K562 (cell line): ENCODE measurements at regions not wholly inside any gene's neighbourhood (a gene's known extent, or its start where the extent isn't known, plus 50 kb on each side); places are given as distances from the start of the nearest gene placed in this dataset.

Source experiments
- ATAC-seq: fragments of 200-7000 bp; cut with Tn5 transposase; 3 replicates; pipeline ENCODE4 v1.9.1; 2020; ENCODE audit warnings: moderate library complexity
- BruUV-seq: library from RNA; stranded (reverse); fragments of 400-500 nt; replicated peaks from 2 replicates; lab custom pipeline; 2021; lab: Mats Ljungman, UMichigan
- CTCF ChIA-PET: fragments of 300-600 bp; formaldehyde crosslinking; extraction: SDS; loops from one replicate; lab custom pipeline; 2021; ENCODE audit warnings: low intra/inter-chr PET ratio; lab: Yijun Ruan, JAX
- POLR2A ChIA-PET: fragments of 300-600, 350-650 bp; sonication (Branson Sonifier 250); formaldehyde crosslinking; extraction: SDS; loops from one replicate; lab custom pipeline; 2021; ENCODE audit warnings: antibody characterized with exemption, inconsistent platforms; lab: Yijun Ruan, JAX
- DNase-seq, 4 experiments: peaks; one replicate each; pipeline versions ENCODE4 v3.0.0 to v3.0.0-alpha.2; 2011 to 2018; ENCODE audit warnings: low spot score in 3 of 4, mixed read lengths in 3 of 4; ENCODE audit errors: extremely low read depth in 1 of 4
- FAIRE-seq: peaks from 2 replicates; lab custom pipeline; 2011; peaks lifted over from hg19 to GRCh38; lab: Jason Lieb, UNC
- H2AFZ ChIP-seq: 2 replicates; pipeline ENCODE4 v1.6.0; 2011; ENCODE audit warnings: low read depth, low read length, control low read depth, inconsistent platforms
- H3K27ac ChIP-seq: fragments of 200-600 bp; 3 replicates; pipeline ENCODE4 v1.8.0; 2011; ENCODE audit warnings: low read depth, mild to moderate bottlenecking, control low read depth, inconsistent platforms, low read length, moderate library complexity, mixed read lengths; ENCODE audit errors: extremely low read depth
- H3K27me3 ChIP-seq, 2 experiments: fragments of 300-600 bp in 1 of 2; 2 replicates in 1 of 2; 3 replicates in 1 of 2; pipeline versions ENCODE4 v1.6.0 to v1.8.0; 2011; ENCODE audit warnings: inconsistent platforms in 2 of 2, low read length in 2 of 2, mild to moderate bottlenecking in 1 of 2, mixed read lengths in 1 of 2, moderate library complexity in 1 of 2; ENCODE audit not compliant: control insufficient read depth in 2 of 2, insufficient read depth in 2 of 2
- H3K36me3 ChIP-seq: fragments of 300-600 bp; 3 replicates; pipeline ENCODE4 v1.8.0; 2011; ENCODE audit warnings: mild to moderate bottlenecking, low read length, inconsistent platforms; ENCODE audit not compliant: control insufficient read depth, insufficient read depth
- H3K4me1 ChIP-seq, 2 experiments: fragments of 200-600 bp in 1 of 2; replicated peaks in 1 of 2; 2 replicates in 1 of 2; 3 replicates in 1 of 2; pipeline versions ENCODE4 v1.5.1 to v1.8.0; 2011; ENCODE audit warnings: inconsistent platforms in 2 of 2, low read length in 2 of 2, mild to moderate bottlenecking in 1 of 2, mixed read lengths in 1 of 2, moderate library complexity in 1 of 2; ENCODE audit not compliant: control insufficient read depth in 2 of 2, insufficient read depth in 2 of 2
- H3K4me2 ChIP-seq: 2 replicates; pipeline ENCODE4 v1.6.1; 2011; ENCODE audit warnings: low read length, control low read depth, inconsistent platforms, mixed read lengths; ENCODE audit not compliant: insufficient read depth
- H3K4me3 ChIP-seq: fragments of 200-600 bp; sonication (generic), shearing (Covaris generic); 2 replicates; pipeline ENCODE4 v1.5.1; 2016; ENCODE audit warnings: control low read depth, inconsistent platforms
- H3K79me2 ChIP-seq: fragments of 200-600 bp; 3 replicates; pipeline ENCODE4 v1.8.0; 2011; ENCODE audit warnings: low read length, inconsistent platforms; ENCODE audit not compliant: control insufficient read depth, insufficient read depth
- H3K9ac ChIP-seq, 2 experiments: 2 replicates each; pipeline versions ENCODE4 v1.6.0 to v1.6.1; 2011; ENCODE audit warnings: low read depth in 2 of 2, low read length in 2 of 2, control low read depth in 1 of 2, inconsistent platforms in 1 of 2, mild to moderate bottlenecking in 1 of 2, mixed read lengths in 1 of 2; ENCODE audit not compliant: insufficient read depth in 1 of 2
- H3K9me1 ChIP-seq: one replicate; pipeline ENCODE4 v1.6.0; 2011; ENCODE audit warnings: inconsistent platforms, mild to moderate bottlenecking, low read length, moderate library complexity; ENCODE audit not compliant: control insufficient read depth, insufficient read depth
- H3K9me3 ChIP-seq: replicated peaks from 2 replicates; pipeline ENCODE4 v1.5.1; 2011; ENCODE audit warnings: low read depth, low read length, inconsistent platforms; ENCODE audit not compliant: control insufficient read depth, insufficient read depth
- H4K20me1 ChIP-seq: replicated peaks from 2 replicates; pipeline ENCODE4 v1.6.1; 2011; ENCODE audit warnings: low read length, inconsistent platforms, mixed read lengths; ENCODE audit not compliant: control insufficient read depth, insufficient read depth
- ELF1 ChIP-seq: fragments of 200-800 bp; sonication (Bioruptor generic); IDR thresholded peaks from 2 replicates; pipeline ENCODE4 v1.6.1; 2016; ENCODE audit warnings: missing genetic modification characterization, missing compliant biosample characterization
- RHOXF2B ChIP-seq: fragments of 250-450 bp; sonication (Bioruptor Pico); conservative IDR thresholded peaks from 2 replicates; pipeline ENCODE4 v1.5.1; 2021
- SREBF2 ChIP-seq: sonication (generic); formaldehyde crosslinking; IDR thresholded peaks from 2 replicates; pipeline ENCODE4 v1.4.0; 2020; ENCODE audit warnings: mild to moderate bottlenecking, missing genetic modification reagents
- ZSCAN29 ChIP-seq: fragments of 450-650 bp; IDR thresholded peaks from 2 replicates; pipeline ENCODE4 v1.6.1; 2017
- WGBS: fragments of 100-300 bp; shearing (Covaris generic); methylation state at CpG from one replicate; pipeline ENCODE4 v1.1.6; 2016; ENCODE audit warnings: low coverage, mixed read lengths; ENCODE audit not compliant: insufficient coverage; ENCODE audit errors: missing lambda C conversion rate; 5-methylcytosine and 5-hydroxymethylcytosine counted together
- in situ Hi-C: fragments of 300-500 bp; cut with MboI; formaldehyde crosslinking; loops from 4 replicates; pipeline ENCODE4 v1.15.0; 2018; ENCODE audit warnings: inconsistent platforms, mixed read lengths
- intact Hi-C: fragments of 100-400 bp; cut with micrococcal nuclease; formaldehyde crosslinking; loops from 2 replicates; pipeline ENCODE4 v1.14.2; 2022
- TF ChIP-seq, protein P1 (sequence below): IDR thresholded peaks from 3 replicates; pipeline ENCODE4 v1.6.1; 2011; ENCODE audit warnings: borderline replicate concordance, mild to moderate bottlenecking, moderate library complexity; ENCODE audit not compliant: insufficient read length; ENCODE audit errors: extremely low read depth

DNA sequence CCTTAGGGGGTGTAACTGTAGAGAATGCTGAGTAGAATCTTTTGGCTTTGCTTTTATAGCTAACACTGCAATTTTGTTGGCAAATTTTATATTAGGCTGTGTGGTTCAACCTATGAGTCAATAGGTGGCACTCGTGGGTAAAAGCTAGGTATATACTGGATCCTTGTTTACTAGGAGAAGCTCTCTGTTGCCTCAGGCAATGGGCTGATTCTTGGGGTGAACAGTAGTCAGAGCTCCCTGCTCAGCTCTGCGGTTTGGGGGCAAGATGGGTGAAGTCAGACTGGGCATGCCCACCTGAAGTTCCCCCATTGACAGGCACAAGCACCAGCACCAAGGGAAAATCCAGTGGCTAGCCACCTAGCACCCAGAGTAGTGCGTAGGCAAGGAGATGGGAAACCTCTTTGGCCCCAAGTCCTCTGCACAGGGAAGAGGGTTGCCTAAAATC, 238.7 kb downstream of the FAM181B start:
- POLR2A ChIA-PET: no interaction called here
- in situ Hi-C loops: no loop called here
- ATAC-seq (no peak), FAIRE-seq (no peak), DNase-seq (no peak)
- Histone ChIP-seq H4K20me1 (no peaks in the 10 kb centered on the region), H3K4me3 (no peak overlapping the region), H3K27me3 (no peaks in the 10 kb centered on the region), H2AFZ (no peak overlapping the region), H3K9me1 (no peaks in the 10 kb centered on the region), H3K4me2 (no peak overlapping the region), H3K79me2 (no peaks in the 10 kb centered on the region), H3K4me1 (no peaks in the 10 kb centered on the region), H3K9me3 (no peaks in the 10 kb centered on the region; the same call in 1 of the 2 replicates), H3K36me3 (no peaks in the 10 kb centered on the region), H3K27ac (no peak overlapping the region), H3K9ac (no peak overlapping the region)
- intact Hi-C loops: no loop called here
- CTCF ChIA-PET: no interaction called here
- 0% methylated on average over 3 of the region's 3 CpGs for WGBS
- no TSS peak for BruUV-seq
- TF ChIP-seq SREBF2 (no peak), RHOXF2B (no peak), ELF1 (no peak), ZSCAN29 (no peak)
- TF ChIP-seq, protein P1, sequence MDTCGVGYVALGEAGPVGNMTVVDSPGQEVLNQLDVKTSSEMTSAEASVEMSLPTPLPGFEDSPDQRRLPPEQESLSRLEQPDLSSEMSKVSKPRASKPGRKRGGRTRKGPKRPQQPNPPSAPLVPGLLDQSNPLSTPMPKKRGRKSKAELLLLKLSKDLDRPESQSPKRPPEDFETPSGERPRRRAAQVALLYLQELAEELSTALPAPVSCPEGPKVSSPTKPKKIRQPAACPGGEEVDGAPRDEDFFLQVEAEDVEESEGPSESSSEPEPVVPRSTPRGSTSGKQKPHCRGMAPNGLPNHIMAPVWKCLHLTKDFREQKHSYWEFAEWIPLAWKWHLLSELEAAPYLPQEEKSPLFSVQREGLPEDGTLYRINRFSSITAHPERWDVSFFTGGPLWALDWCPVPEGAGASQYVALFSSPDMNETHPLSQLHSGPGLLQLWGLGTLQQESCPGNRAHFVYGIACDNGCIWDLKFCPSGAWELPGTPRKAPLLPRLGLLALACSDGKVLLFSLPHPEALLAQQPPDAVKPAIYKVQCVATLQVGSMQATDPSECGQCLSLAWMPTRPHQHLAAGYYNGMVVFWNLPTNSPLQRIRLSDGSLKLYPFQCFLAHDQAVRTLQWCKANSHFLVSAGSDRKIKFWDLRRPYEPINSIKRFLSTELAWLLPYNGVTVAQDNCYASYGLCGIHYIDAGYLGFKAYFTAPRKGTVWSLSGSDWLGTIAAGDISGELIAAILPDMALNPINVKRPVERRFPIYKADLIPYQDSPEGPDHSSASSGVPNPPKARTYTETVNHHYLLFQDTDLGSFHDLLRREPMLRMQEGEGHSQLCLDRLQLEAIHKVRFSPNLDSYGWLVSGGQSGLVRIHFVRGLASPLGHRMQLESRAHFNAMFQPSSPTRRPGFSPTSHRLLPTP: no peak
